Ishikawa (cell line): ENCODE measurements at regions not wholly inside any gene's neighbourhood (a gene's known extent, or its start where the extent isn't known, plus 50 kb on each side); places are given as distances from the start of the nearest gene placed in this dataset.

Experiments used
- CEBPB ChIP-seq: IDR thresholded peaks from 2 replicates; pipeline ENCODE4 v1.6.1; 2012
- CREB1 ChIP-seq: IDR thresholded peaks from 2 replicates; pipeline ENCODE4 v1.6.1; 2012; ENCODE audit warnings: low read depth
- EGR1 ChIP-seq: IDR thresholded peaks from 2 replicates; pipeline ENCODE4 v1.6.1; 2012
- EP300 ChIP-seq: IDR thresholded peaks from 2 replicates; pipeline ENCODE4 v1.6.1; 2012; ENCODE audit warnings: borderline replicate concordance
- FOXM1 ChIP-seq: IDR thresholded peaks from 2 replicates; pipeline ENCODE4 v1.6.1; 2012; ENCODE audit warnings: low read depth, borderline replicate concordance
- MAX ChIP-seq: IDR thresholded peaks from 2 replicates; pipeline ENCODE4 v1.6.1; 2012
- NFIC ChIP-seq: IDR thresholded peaks from 2 replicates; pipeline ENCODE4 v1.6.1; 2012
- RAD21 ChIP-seq: IDR thresholded peaks from 2 replicates; pipeline ENCODE4 v1.6.1; 2012; ENCODE audit warnings: low read depth
- REST ChIP-seq: IDR thresholded peaks from 2 replicates; pipeline ENCODE4 v1.6.1; 2012; ENCODE audit warnings: low read depth, mild to moderate bottlenecking
- TAF1 ChIP-seq: IDR thresholded peaks from 2 replicates; pipeline ENCODE4 v1.6.1; 2012; ENCODE audit warnings: low read depth, mild to moderate bottlenecking
- TCF12 ChIP-seq: IDR thresholded peaks from 2 replicates; pipeline ENCODE4 v1.6.1; 2012; ENCODE audit warnings: low read depth
- TEAD4 ChIP-seq: IDR thresholded peaks from 2 replicates; pipeline ENCODE4 v1.6.1; 2012
- USF1 ChIP-seq: IDR thresholded peaks from 2 replicates; pipeline ENCODE4 v1.6.1; 2012
- YY1 ChIP-seq: IDR thresholded peaks from 2 replicates; pipeline ENCODE4 v1.6.1; 2012; ENCODE audit warnings: low read depth
- ZBTB7A ChIP-seq: IDR thresholded peaks from 2 replicates; pipeline ENCODE4 v1.6.1; 2012; ENCODE audit warnings: low read depth

- TF ChIP-seq MAX (no peak), EGR1 (no peak), TCF12 (no peak), EP300 (no peak), CEBPB (no peak), TEAD4 (no peak), USF1 (no peak), FOXM1 (no peak), ZBTB7A (no peak), NFIC (no peak), CREB1 (no peak), REST (no peak), YY1 (no peak), RAD21 (no peak), TAF1 (no peak)
These were observed 731.1 kb downstream of the EDEM1 start for GRCh38 chr3:5918626-5919025.

GRCh38 chr3:5929027-5929426, 741.5 kb downstream of the EDEM1 start:
- TF ChIP-seq ZBTB7A (no peak), MAX (no peak), EGR1 (no peak), TEAD4 (no peak), NFIC (no peak), FOXM1 (no peak), REST (no peak), TCF12 (no peak), CEBPB (no peak), CREB1 (no peak), RAD21 (no peak), YY1 (no peak), USF1 (no peak), TAF1 (no peak), EP300 (no peak)

GRCh38 chr3:5948084-5948483, 760.6 kb downstream of the EDEM1 start:
- TF ChIP-seq RAD21 (no peak), EGR1 (no peak), CEBPB (no peak), TEAD4 (no peak), FOXM1 (no peak), USF1 (no peak)

GRCh38 chr3:5951026-5951425, 763.5 kb downstream of the EDEM1 start:
- TF ChIP-seq YY1: no peak
- TF ChIP-seq NFIC: no peak
- no peak for TF ChIP-seq CEBPB
- no peak for TF ChIP-seq MAX
- no peak for TF ChIP-seq FOXM1
- TF ChIP-seq TEAD4: no peak
- no peak for TF ChIP-seq EP300
- no peak for TF ChIP-seq RAD21
- TF ChIP-seq USF1: no peak
- TF ChIP-seq ZBTB7A: no peak
- TF ChIP-seq REST: no peak
- TF ChIP-seq TCF12: no peak
- no peak for TF ChIP-seq TAF1
- TF ChIP-seq CREB1: no peak
- TF ChIP-seq EGR1: no peak
